ENCODE measurements at regions not wholly inside any gene's neighbourhood (a gene's known extent, or its start where the extent isn't known, plus 50 kb on each side); places are given as distances from the start of the nearest gene placed in this dataset.

DNA sequence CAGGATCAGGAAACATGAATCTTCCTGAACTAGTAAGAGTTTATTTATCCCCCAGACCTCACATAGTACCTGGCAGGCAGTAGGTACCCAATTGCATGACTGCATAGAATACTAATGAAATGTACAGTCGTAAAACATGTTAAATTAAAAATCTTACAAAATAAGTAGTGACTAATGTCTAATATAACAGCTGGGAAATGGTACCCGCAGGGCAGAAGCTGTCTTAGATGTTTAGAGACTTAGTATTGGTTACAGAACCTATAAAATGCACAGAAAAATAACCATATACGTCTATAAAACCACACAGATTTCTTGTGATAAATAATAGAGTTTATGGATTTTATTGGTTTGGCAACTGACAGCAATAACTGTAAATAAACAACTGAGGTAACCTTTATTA is 139.1 kb upstream of the GMDS start:
- TF ChIP-seq REST (IDR thresholded peaks at IDR 0.05; ENCODE audit: insufficient read depth in 1 of 2, low read depth in 2 of 2, low read length in 1 of 2) = no peak
- TF ChIP-seq, protein P1, sequence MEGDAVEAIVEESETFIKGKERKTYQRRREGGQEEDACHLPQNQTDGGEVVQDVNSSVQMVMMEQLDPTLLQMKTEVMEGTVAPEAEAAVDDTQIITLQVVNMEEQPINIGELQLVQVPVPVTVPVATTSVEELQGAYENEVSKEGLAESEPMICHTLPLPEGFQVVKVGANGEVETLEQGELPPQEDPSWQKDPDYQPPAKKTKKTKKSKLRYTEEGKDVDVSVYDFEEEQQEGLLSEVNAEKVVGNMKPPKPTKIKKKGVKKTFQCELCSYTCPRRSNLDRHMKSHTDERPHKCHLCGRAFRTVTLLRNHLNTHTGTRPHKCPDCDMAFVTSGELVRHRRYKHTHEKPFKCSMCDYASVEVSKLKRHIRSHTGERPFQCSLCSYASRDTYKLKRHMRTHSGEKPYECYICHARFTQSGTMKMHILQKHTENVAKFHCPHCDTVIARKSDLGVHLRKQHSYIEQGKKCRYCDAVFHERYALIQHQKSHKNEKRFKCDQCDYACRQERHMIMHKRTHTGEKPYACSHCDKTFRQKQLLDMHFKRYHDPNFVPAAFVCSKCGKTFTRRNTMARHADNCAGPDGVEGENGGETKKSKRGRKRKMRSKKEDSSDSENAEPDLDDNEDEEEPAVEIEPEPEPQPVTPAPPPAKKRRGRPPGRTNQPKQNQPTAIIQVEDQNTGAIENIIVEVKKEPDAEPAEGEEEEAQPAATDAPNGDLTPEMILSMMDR (IDR thresholded peaks at IDR 0.05) = no peak
- no peak for TF ChIP-seq TCF7L2 (IDR thresholded peaks at IDR 0.05; ENCODE audit: low read depth, low read length)
- TF ChIP-seq POLR2AphosphoS5 (IDR thresholded peaks at IDR 0.05; ENCODE audit: low read depth, low read length) = no peak

Measured in Panc1 (cell line).